ENCODE measurements at regions not wholly inside any gene's neighbourhood (a gene's known extent, or its start where the extent isn't known, plus 50 kb on each side); places are given as distances from the start of the nearest gene placed in this dataset.
A peak's percentile ranks its signal among the peaks of the same experiment; 100 is the strongest.

- DNase-seq, result peak; percentile 8 to 54 (median 38)
Observed at GRCh38 chr17:412211-413015, 59.8 kb upstream of the RPH3AL start.

GRCh38 chr17:411421-412120, 59.0 kb upstream of the RPH3AL start:
- DNase-seq, result no peak

- peak in 1 of 3 experiments; percentile 24 for DNase-seq
Observed at GRCh38 chr17:410543-411401, 58.2 kb upstream of the RPH3AL start.

- peak; percentile 95 to 99 (median 98) for DNase-seq
Observed at GRCh38 chr17:409848-410542, 57.4 kb upstream of the RPH3AL start.

- DNase-seq, result no peak
Observed at GRCh38 chr17:409308-409847, 56.8 kb upstream of the RPH3AL start.

GRCh38 chr17:404703-405102, 52.1 kb upstream of the RPH3AL start:
- DNase-seq, result no peak

All from NCI-H1417 (cell line).